Aorta (tissue), 5 donors: ENCODE measurements at regions not wholly inside any gene's neighbourhood (a gene's known extent, or its start where the extent isn't known, plus 50 kb on each side); places are given as distances from the start of the nearest gene placed in this dataset.

Experiments used
- ATAC-seq: fragments of 200-7000 bp; cut with Tn5 transposase; one replicate; pipeline ENCODE4 v1.9.1; 2022; ENCODE audit warnings: moderate library complexity; ENCODE audit not compliant: low FRiP score
- DNase-seq, 2 donors: peaks; one replicate each; pipeline ENCODE4 v3.0.0-alpha.2; 2020
- H3K27ac ChIP-seq, 2 donors: one replicate each; pipeline ENCODE4 v1.5.1; 2013; ENCODE audit warnings: low read length in 2 of 2, mild to moderate bottlenecking in 2 of 2, moderate library complexity in 2 of 2, control low read depth in 1 of 2, inconsistent platforms in 1 of 2, low read depth in 1 of 2
- H3K27me3 ChIP-seq, 2 donors: one replicate each; pipeline ENCODE4 v1.6.1; 2013; ENCODE audit warnings: control low read depth in 1 of 2, low read length in 1 of 2, mild to moderate bottlenecking in 1 of 2, moderate library complexity in 1 of 2; ENCODE audit not compliant: insufficient read depth in 2 of 2, control insufficient read depth in 1 of 2
- H3K36me3 ChIP-seq, 2 donors: one replicate each; pipeline ENCODE4 v1.6.1; 2013; ENCODE audit warnings: control low read depth in 1 of 2, low read length in 1 of 2, mild to moderate bottlenecking in 1 of 2; ENCODE audit not compliant: insufficient read depth in 2 of 2, control insufficient read depth in 1 of 2
- H3K4me1 ChIP-seq, 2 donors: one replicate each; pipeline ENCODE4 v1.6.1; 2013; ENCODE audit warnings: low read length in 2 of 2, control low read depth in 1 of 2, mild to moderate bottlenecking in 1 of 2, moderate library complexity in 1 of 2; ENCODE audit not compliant: insufficient read depth in 2 of 2, control insufficient read depth in 1 of 2
- H3K4me3 ChIP-seq, 2 donors: one replicate each; pipeline ENCODE4 v1.5.1; 2013; ENCODE audit warnings: low read length in 2 of 2, control low read depth in 1 of 2, mild to moderate bottlenecking in 1 of 2
- H3K9me3 ChIP-seq: one replicate; pipeline ENCODE4 v1.6.1; 2013; ENCODE audit warnings: mild to moderate bottlenecking, low read length; ENCODE audit not compliant: control insufficient read depth
- WGBS, 2 donors: extraction: QIAGEN DNeasy Blood & Tissue Kit; methylation state at CpG; one replicate each; pipeline ENCODE4 v1.1.7; 2013; 5-methylcytosine and 5-hydroxymethylcytosine counted together
- intact Hi-C, 2 donors: fragments of 100-400 bp; cut with DNase I; formaldehyde crosslinking; loops; one replicate each; pipeline versions ENCODE4 v1.14.2 to v1.15.0; 2022
- donor health status: healthy with polysubstance abuse.
- donor health status: Bipolar disorder and iron deficiency.
- donor health status: DM: no; HTN: no; CAD: no.
- donor health status: DM: no; HTN: no; CAD: no.
- donor health status: DM: yes; HTN: yes; CAD: no.

GRCh38 chr3:18864933-18865731, 283.2 kb upstream of the KCNH8 start:
- Histone ChIP-seq H3K27ac (no peak overlapping the region), H3K4me1 (no peaks in the 10 kb centered on the region), H3K9me3 (no peaks in the 10 kb centered on the region), H3K27me3 (no peaks in the 10 kb centered on the region), H3K36me3 (no peaks in the 10 kb centered on the region), H3K4me3 (no peak overlapping the region)
- DNase-seq (no peak), ATAC-seq (no peak)
- intact Hi-C loops: no loop called here
- 82 to 83% methylated on average over 3 of the region's 3 CpGs for WGBS, 2 donors

GRCh38 chr3:18862077-18862476, 286.2 kb upstream of the KCNH8 start:
- H3K27ac ChIP-seq: no peak overlapping the region
- ATAC-seq (no peak), DNase-seq (no peak)
- 72 to 77% methylated on average over 2 of the region's 2 CpGs for WGBS, 2 donors
- H3K27me3 ChIP-seq: no peaks in the 10 kb centered on the region
- intact Hi-C loops: no loop called here
- H3K36me3 ChIP-seq: no peaks in the 10 kb centered on the region
- no peak overlapping the region for H3K4me3 ChIP-seq
- no peaks in the 10 kb centered on the region for H3K4me1 ChIP-seq
- H3K9me3 ChIP-seq: no peaks in the 10 kb centered on the region

GRCh38 chr3:18861137-18861536, 287.2 kb upstream of the KCNH8 start:
- intact Hi-C loops: no loop called here
- Histone ChIP-seq H3K4me3 (no peak overlapping the region), H3K4me1 (no peaks in the 10 kb centered on the region), H3K27me3 (no peaks in the 10 kb centered on the region), H3K27ac (no peak overlapping the region), H3K9me3 (no peaks in the 10 kb centered on the region), H3K36me3 (no peaks in the 10 kb centered on the region)
- ATAC-seq (no peak), DNase-seq (no peak)
- WGBS, 2 donors: 71 to 84% methylated on average over 3 of the region's 3 CpGs

GRCh38 chr3:18853269-18853668, 295.0 kb upstream of the KCNH8 start:
- H3K27ac ChIP-seq: no peak overlapping the region
- H3K27me3 ChIP-seq: no peaks in the 10 kb centered on the region
- intact Hi-C loops: no loop called here
- ATAC-seq (no peak), DNase-seq (no peak)
- H3K9me3 ChIP-seq: no peaks in the 10 kb centered on the region
- no peak overlapping the region for H3K4me3 ChIP-seq
- H3K4me1 ChIP-seq: no peaks in the 10 kb centered on the region
- H3K36me3 ChIP-seq: no peaks in the 10 kb centered on the region
- 67 to 89% methylated on average over 1 of the region's 1 CpG for WGBS, 2 donors

GRCh38 chr3:18847583-18848197, 300.6 kb upstream of the KCNH8 start:
- H3K36me3 ChIP-seq: no peaks in the 10 kb centered on the region
- no peaks in the 10 kb centered on the region for H3K4me1 ChIP-seq
- H3K4me3 ChIP-seq: no peak overlapping the region
- ATAC-seq (no peak), DNase-seq (no peak)
- intact Hi-C loops: no loop called here
- no peaks in the 10 kb centered on the region for H3K27me3 ChIP-seq
- WGBS, 2 donors: 66 to 70% methylated on average over 5 of the region's 5 CpGs
- no peak overlapping the region for H3K27ac ChIP-seq
- H3K9me3 ChIP-seq: no peaks in the 10 kb centered on the region

GRCh38 chr3:18843983-18844382, 304.3 kb upstream of the KCNH8 start:
- DNase-seq (no peak), ATAC-seq (no peak)
- no peaks in the 10 kb centered on the region for H3K27me3 ChIP-seq
- whole genome bisulfite sequencing, 2 donors: 45 to 65% methylated on average over 1 of the region's 1 CpG
- intact Hi-C loops: no loop called here
- no peak overlapping the region for H3K27ac ChIP-seq
- H3K36me3 ChIP-seq: no peaks in the 10 kb centered on the region
- no peaks in the 10 kb centered on the region for H3K9me3 ChIP-seq
- no peak overlapping the region for H3K4me3 ChIP-seq
- peaks cover 2 to 5% of the 10 kb centered on the region in 2 donors for H3K4me1 ChIP-seq

GRCh38 chr3:18843188-18843587, 305.1 kb upstream of the KCNH8 start:
- Histone ChIP-seq H3K27me3 (no peaks in the 10 kb centered on the region), H3K27ac (no peak overlapping the region), H3K4me3 (no peak overlapping the region), H3K9me3 (no peaks in the 10 kb centered on the region), H3K4me1 (peaks cover 2 to 5% of the 10 kb centered on the region in 2 donors), H3K36me3 (no peaks in the 10 kb centered on the region)
- 55 to 83% methylated on average over 3 of the region's 3 CpGs for WGBS, 2 donors
- DNase-seq (no peak), ATAC-seq (no peak)
- intact Hi-C loops: no loop called here

- intact Hi-C loops: no loop called here
- Histone ChIP-seq H3K4me3 (no peak overlapping the region), H3K27me3 (no peaks in the 10 kb centered on the region), H3K9me3 (no peaks in the 10 kb centered on the region), H3K36me3 (no peaks in the 10 kb centered on the region), H3K4me1 (peaks cover 2 to 5% of the 10 kb centered on the region in 2 donors), H3K27ac (no peak overlapping the region)
- 8 to 10% methylated on average over 6 of the region's 6 CpGs for WGBS, 2 donors
- DNase-seq: no peak
- no peak for ATAC-seq
Observed at GRCh38 chr3:18841422-18842343, 306.6 kb upstream of the KCNH8 start.
